ENCODE measurements at regions not wholly inside any gene's neighbourhood (a gene's known extent, or its start where the extent isn't known, plus 50 kb on each side); places are given as distances from the start of the nearest gene placed in this dataset.

GRCh38 chr14:38561657-38562056 lies 305.8 kb upstream of the CLEC14A start:
- TF ChIP-seq EZH2phosphoT487 (IDR thresholded peaks at IDR 0.05; ENCODE audit: low read depth) (no peak), CTCF (IDR thresholded peaks at IDR 0.05; ENCODE audit: low read depth, low read length) (no peak)

Data from OCI-LY3 (cell line).